GM21367 (cell line): ENCODE measurements at regions not wholly inside any gene's neighbourhood (a gene's known extent, or its start where the extent isn't known, plus 50 kb on each side); places are given as distances from the start of the nearest gene placed in this dataset.
"Not testable (repeated sequence)": the region's sequence is repeated elsewhere in the genome, so short reads cannot be mapped to it uniquely, and the experiment has no call there.

Source experiments
- ATAC-seq: cut with Tn5 transposase; IDR thresholded peaks from one replicate; pipeline ENCODE4 v1.9.1; 2021; ENCODE audit not compliant: unreplicated experiment

DNA sequence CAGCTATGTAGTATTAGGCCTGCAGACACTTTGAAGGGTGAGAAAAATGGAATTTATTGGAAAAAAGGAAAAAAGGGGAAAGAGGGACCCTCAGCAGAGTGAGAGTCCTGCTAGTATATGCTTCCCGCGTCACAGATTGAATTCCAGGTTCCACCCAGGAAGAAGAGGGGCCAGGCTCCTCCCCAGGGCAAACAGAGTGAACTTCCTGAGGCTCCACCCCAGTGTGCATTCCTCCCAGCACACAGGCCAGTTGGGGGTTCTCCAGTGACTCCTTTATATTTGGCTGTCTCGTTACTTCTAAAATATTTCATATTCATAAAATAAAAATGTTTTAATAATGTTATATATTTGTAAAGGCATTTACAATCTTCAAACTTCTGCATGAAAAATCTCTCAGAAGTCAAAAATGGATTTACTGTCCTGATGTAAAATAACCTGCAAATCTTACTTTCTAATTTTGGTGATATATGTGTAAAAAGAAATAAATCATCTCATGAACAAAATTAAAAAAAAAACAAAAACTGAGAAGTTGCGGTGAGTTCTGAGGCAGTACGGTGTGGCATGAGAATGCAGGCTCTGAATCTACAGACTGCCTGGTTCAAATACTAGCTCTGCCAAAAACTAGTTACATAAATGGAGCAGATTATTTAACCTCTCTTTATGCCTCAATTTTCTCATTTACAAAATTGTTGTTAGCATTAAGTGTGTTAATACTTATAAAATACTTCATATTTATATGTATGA, 175.8 kb upstream of the P2RY1 start:
- ATAC-seq: no peak

GRCh38 chr3:152662157-152662556, 172.8 kb upstream of the P2RY1 start:
- ATAC-seq: no peak

DNA sequence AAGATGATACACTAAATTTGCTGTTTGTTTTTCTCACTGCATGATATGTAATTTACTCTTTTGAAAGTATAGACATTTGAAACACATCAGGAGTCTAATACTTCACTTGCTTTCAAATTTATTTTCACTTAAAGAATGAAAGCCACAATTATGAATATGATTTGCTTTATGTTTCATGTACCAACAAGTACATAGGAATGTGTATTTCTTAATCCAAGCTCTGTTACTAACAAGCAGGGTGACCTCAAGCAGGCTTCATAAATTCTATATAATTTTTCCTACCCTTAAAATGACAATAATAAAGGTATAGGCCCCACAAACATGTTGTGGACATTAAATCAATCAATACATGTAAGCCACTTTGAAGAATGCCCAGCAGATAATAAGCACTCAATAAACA, 170.2 kb upstream of the P2RY1 start:
- ATAC-seq: no peak

DNA sequence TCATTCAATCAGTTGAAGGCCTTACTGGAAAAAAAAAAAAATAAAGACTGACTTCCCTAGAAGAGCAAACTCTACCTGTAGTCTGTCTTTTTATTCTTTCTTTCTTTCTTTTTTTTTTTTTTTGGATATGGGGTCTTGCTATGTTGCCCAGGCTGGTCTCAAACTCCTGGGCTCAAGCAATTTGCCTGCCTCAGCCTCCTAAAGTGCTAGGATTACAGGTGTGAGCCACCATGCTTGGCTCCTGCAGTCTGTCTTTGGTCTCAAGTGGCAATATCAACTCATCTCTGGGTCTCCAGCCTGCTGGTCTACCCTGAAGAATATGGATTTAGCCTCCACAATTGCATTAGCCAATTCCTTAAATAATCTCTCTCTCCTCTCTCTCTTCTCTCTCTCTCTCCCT, 167.7 kb upstream of the P2RY1 start:
- ATAC-seq: no peak

DNA sequence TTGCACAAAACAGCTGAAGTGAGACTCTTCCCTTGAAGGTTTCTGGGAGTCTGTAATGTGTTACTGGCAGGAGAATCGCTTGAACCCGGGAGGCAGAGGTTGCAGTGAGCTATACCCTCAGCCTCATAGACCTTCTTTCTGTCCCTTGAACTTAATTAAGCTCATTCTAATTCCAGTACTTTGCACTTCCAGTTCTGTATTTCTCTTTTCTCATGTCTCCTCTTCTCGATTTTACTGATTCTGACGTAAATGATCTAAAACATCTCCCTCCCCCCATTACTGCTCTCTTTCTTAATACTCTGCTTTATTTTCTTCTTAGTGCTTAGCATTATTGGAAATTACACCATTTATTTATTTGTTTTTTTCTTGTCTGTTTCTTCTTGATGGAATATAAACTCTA, 165.4 kb upstream of the P2RY1 start:
- no peak for ATAC-seq

GRCh38 chr3:152671446-152672319, 163.2 kb upstream of the P2RY1 start:
- ATAC-seq: no peak

DNA sequence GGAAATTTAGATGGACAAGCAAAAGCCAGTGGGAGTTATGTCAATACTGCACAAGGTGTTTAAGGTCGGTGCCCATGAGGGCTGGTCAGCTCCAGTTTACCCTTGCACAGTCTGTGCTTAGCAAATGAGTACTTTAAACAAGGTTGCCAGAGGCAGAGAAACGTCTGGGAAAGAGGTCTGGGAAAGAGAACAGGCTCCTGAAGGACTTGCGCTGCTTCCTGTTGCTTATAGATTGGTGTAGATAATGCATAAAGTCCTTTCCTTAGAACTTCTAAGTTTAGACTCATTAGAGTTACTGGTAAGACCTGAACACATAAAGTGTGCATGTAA, 162.6 kb upstream of the P2RY1 start:
- ATAC-seq: no peak

DNA sequence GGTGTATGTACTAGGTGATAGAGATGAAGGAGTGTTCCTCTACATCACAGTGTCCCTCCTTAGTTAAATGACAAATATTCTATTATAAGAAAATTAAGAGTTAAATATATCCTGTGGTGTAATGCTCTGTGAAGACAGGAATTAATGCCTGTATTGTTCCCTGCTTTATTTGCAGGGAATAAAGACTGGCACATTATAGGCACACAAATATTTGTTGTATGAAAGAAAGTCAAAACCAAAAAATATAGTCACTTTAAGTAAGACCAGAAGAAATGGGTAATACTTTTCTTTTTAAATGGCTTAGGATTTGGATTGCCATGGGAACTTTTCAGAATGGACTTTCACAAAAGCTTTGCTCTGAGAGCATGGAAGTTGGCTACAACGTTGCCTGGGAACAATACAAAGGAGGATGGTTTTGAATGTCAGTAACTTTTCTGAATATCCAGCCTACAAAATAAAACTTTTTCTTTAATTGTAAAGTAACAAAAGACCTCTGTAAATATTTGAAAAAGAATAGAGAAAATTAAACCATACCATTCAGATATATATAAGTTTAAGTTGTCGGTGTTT, 158.0 kb upstream of the P2RY1 start:
- ATAC-seq: no peak

DNA sequence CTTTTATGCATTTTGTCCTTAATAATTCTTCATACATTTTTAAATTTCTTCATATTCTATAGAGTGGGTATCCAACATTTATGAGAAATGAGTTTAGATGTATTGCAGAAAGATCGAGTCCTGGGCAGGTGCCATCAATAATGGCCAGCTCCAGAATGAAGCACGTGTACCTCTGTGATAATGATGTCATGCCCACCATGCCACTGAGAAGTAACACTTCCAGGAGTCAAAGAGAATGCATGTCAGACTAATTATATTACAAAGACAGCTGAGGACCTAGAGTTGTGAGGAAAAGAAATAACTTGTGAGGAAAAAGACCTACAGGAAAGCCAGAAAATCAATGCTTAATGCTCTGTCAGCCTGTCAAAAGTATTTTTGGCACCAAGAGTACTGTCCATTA, 157.4 kb upstream of the P2RY1 start:
- no peak for ATAC-seq

DNA sequence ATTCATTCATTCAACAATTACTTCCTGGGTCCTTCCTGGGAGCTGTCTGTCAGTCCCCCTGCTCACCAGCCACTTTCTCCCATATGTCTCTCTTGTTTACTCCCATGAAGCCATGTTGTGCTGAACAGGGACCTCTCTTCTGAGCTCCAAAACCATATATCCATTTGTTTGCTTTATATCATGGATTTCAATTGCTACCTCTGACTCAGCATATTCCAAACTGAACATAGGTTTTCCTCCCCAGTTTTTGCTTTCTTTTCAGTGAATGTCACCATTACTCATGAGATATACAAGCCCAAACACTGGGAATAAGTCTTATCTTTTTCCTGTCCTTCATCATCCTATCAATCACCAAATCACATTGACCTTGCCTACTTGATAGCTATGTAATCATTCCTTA, 152.5 kb upstream of the P2RY1 start:
- ATAC-seq: no peak

GRCh38 chr3:152683521-152683999, 151.4 kb upstream of the P2RY1 start:
- ATAC-seq: no peak

- ATAC-seq: no peak
Observed at GRCh38 chr3:152684279-152684678, 150.7 kb upstream of the P2RY1 start.

DNA sequence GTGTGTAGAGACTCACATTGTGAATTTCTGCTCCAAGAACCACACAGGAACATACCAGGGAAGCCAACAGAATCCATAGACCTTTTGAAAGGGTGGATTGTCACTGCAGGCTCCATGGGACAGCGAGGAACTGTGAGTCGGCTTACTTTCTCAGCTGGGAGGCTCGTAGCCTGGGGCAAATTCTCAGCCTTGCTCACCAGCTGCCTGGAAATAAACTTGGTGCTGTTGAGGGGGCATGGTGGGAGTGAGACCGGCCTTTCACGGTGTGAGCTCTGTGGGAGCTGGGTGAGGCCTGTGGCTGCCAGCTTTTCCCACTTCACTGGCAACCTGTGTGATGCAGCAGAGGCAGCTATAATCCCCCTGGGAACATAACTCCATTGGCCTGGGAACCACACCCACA, 146.6 kb upstream of the P2RY1 start:
- ATAC-seq: no peak

- not testable (repeated sequence) for ATAC-seq
Observed at GRCh38 chr3:152692326-152692725, 142.6 kb upstream of the P2RY1 start.

- ATAC-seq: not testable (repeated sequence)
Observed at GRCh38 chr3:152693521-152694250, 141.2 kb upstream of the P2RY1 start.

- no peak for ATAC-seq
Observed at GRCh38 chr3:152695840-152696239, 139.1 kb upstream of the P2RY1 start.

DNA sequence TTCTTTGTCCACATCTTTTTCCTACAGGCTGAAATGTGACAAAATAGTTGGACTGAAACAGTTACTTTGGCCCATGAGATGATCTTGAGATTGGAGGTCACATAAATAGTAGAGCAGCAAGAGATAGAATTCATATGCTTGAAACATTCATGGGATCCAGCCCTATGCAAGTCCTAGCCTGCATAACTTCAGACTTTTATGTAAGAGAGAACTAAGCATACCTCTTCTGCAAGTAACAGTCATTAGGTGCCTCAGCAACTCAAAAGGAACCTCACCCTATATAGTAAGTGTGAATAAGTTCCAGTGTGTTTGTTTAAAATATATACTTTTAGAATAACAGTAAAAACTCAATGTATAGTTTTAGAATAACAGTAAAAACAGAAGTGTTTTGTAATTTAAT, 138.0 kb upstream of the P2RY1 start:
- ATAC-seq: no peak

- ATAC-seq: no peak
Observed at GRCh38 chr3:152703245-152703890, 131.6 kb upstream of the P2RY1 start.

GRCh38 chr3:152706991-152707713, 127.8 kb upstream of the P2RY1 start:
- ATAC-seq: peak; percentile 66

DNA sequence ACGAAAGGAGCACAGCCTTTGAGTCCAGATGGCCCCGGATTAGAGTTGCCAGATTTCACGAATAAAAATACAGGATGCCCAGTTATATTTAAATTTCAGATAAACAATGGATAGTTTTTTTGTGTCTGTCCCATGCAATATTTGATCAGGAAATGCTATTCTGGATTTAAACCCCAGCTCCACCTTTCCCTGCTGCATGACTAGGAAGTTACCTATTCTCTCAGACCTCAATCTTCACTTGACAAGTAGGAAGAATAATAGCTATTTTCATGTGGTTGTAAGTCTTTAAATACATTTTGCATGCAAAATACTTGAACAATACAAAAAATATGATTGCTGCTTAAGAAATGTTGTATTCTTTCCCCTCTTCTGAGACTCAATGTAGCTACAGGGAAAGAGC, 125.3 kb upstream of the P2RY1 start:
- ATAC-seq: no peak
